DMS53 (cell line): ENCODE measurements at regions not wholly inside any gene's neighbourhood (a gene's known extent, or its start where the extent isn't known, plus 50 kb on each side); places are given as distances from the start of the nearest gene placed in this dataset.

Experiments
- DNase-seq: peaks from one replicate; lab custom pipeline; 2025; lab: John Stamatoyannopoulos, UW

DNA sequence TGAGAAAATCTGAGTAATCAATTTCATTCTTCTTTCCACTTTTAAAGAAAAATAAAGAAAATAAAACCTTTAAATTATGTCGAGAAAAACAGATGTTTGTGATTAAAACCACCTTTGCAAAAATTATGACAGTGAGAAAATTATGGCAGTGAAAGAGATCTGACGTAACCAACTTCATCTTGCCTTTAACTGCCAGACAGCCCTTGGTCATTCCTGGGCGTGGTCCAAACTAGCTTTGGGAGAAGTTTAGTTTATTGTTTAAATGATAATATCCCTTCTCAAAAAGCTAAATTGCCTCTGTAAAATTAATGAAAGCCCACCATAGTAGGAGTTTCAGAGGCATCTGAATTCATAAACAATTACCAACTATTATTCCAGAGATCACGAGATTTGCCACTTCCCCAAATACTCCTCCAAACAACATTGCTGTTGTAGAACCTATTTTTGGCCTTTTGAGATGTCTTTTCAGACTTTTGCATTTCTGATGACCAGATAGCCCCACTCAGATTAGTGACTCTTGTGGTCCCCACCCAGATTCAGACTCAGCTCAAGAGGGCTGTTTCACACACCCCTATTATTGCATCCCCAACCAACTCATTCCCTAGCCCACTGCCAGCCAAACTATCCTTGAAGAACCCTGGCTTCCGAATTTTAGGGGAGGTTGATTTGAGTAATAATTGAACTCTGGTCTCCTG lies 664.4 kb upstream of the CBLB start:
- no peak for DNase-seq

DNA sequence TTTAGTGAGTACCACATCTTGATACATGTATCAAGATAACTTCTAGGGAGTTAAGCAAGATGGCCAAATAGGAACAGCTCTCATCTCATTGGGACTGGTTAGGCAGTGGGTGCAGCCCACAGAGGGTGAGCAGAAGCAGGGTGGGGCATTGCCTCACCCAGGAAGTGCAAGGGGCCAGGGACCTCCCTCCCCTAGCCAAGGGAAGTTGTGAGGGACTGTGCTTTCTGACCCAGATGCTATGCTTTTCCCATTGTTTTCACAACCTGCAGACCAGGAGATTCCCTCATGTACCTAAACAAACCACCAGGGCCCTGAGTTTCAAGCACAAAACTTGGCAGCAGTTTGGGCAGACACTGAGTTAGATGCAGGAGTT lies 665.0 kb upstream of the CBLB start:
- DNase-seq, result no peak

DNA sequence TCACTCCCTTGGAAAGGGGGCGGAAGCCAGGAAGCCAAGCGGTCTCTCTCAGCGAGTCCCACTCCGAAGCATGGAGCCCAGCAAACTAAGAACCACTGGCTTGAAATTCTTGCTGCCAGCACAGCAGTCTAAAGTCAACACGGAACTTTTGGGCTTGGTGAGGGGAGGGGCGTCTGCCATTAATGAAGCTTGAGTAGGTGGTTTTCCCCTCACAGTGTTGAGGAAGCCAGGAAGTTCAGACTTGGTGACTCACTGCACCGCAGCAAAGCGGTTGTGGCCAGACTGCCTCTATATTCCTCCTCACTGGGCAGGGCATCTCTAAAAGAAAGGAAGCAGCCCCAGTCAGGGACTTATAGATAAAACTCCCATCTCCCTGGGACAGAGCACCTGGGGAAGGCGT lies 665.4 kb upstream of the CBLB start:
- peak; percentile 20 for DNase-seq

DNA sequence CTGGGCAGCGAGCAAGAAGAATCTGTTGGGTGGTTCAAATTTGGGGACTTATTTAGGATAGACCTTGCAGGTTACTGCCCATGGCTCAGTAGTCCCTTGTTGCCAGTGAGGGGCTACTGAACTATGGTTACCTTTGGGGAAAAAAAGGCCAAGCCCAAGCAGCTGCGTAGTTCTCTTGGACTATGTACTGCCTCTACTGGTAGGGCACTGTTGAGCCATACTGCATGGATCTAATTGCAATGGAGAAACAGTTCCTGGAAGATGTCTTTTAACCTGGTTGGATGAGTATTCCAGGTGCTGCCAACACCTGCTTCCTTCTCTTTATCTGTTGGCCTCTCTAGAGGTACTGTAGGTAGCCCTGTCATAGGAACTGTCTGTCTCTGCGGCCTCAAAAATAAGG lies 671.9 kb upstream of the CBLB start:
- peak; percentile 8 for DNase-seq

DNA sequence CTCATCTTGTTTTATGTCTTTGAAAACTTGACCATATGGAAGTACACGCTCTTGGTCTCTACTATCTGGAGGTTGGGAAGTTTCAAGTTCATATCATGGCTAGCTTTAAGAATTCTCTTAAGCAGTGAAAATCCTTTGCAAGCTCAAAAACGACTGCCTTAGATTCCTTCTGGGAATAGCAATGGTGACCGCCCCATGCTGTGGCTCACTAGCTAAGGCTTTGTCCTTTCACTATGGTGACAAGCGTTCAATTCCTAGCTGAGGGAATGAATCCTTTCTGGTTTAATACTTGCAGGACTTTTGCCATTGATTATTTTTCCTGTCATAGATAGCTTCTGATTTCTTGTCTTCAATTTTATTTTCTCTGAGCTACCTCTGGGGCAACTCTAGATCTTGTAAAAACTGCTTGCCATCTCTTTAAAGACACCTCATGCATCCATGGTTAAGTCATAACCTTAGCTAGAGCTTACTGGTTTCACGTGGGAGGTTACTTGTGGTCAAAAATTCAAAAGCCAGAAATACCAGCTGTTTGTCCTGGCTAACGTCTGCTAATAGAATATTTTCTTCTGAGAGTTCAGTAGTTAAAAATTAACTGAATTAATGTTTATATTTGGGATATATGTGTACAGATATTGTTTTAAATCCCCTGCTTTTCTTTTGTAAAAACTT lies 673.4 kb upstream of the CBLB start:
- no peak for DNase-seq

DNA sequence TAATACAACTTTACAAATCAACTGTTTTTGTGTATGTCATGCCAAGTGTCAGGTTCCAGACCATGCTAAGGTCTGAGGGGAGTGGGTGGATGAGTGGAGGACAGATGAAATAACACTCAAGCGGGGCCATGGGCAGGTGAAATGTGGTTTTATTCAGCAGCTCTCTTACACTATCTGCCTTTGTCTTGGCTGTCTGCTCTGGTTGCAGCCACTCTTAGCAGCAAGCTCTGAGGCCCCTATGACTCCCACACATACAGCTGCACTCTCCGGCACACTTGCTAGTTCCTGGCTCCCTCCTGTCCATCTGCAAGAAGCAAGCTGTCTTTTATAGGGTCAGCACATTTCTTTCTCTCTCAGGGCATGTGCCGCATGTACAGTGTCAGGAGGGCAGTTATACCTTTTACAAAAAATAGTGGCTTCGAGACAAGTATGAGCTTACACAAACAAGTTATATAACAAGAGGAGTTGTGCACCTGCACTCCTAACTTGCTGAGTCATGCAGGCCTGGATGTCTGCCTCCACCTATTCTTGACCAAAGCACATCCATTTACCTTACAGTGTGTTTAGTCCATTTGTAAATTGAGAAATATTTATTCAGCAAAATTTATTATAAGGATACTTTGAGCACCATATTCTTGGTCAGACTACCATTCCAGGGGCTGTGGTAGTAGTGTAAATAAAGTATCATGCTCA lies 683.7 kb upstream of the CBLB start:
- peak; percentile 58 for DNase-seq

DNA sequence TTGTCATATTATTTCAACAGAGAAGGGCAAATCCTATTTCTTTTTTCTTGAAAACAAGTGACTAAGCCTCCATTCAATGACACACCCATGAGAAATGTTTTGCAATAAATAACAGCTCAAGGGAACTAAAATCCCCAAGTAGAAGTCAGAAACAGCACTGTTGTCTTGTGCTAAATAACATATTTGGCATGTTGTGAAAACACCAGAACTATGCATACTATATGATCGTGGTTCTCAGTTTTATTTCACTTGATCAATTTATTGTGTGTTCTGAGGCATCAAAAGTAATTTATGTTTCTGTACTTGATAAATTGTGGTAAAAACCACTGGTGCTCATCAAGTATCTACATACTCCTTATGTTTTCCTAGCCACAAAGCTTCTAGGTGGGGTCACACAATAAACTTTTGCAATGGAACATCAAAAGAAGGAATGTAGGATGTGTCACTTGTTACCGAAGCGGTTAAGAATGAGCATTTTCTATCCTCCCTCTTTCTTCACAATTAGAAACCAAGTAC lies 691.7 kb upstream of the CBLB start:
- DNase-seq, result no peak

DNA sequence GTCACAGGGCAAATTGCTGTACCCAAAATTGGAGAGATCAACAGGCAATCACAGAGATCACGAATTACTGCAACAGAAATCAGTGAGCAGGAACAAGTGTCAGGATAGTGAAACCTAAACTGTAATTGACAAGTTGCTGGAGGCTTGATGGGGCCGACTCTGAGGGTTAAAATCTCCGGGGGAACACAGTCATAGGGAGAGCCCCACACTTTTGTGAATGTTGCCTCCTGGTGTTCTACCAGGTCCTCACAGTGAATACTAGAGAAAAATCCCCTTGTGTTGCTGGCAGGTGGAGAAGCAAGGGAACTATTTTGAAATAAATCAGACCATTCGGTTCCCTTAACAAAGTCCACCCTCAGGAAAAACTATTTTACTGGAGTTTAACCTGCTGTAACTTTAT lies 697.5 kb upstream of the CBLB start:
- no peak for DNase-seq

DNA sequence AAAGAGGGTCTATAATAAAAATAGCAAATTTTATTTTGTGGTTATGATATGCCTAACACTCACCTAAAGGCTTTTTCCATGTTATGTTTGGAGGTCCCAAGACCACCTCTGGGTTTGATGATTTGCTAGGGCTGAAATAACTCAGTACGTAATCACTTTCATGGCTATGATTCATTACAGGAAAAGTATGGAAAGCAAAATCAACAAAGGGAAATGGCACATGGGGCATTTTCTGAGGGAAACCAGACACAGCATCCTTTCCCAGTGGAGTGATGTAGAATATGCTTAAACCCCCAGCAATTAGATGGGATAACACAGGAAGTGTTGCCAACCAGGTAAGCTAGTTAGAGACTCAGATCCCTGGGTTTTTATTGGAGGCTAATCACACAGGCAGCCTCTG lies 701.6 kb upstream of the CBLB start:
- DNase-seq, result no peak

DNA sequence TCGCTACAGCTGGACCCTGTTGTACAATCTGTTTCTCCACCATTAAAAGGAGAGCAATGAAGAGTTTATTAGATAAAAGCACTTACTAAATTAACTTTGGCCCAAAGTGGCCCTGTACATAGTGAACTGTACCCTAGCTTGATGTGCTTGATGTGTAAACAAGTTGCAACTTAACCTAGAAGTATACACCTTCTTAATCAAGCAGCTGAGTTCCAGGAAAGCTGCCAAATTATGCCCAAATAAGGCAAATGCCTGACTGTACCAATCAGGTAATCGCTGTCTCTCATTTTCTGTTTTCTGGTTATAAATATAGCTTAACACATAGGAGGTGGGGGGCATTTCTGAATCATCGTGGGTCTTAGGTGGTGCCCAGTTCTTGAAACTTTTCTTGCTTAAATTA lies 704.8 kb upstream of the CBLB start:
- no peak for DNase-seq

DNA sequence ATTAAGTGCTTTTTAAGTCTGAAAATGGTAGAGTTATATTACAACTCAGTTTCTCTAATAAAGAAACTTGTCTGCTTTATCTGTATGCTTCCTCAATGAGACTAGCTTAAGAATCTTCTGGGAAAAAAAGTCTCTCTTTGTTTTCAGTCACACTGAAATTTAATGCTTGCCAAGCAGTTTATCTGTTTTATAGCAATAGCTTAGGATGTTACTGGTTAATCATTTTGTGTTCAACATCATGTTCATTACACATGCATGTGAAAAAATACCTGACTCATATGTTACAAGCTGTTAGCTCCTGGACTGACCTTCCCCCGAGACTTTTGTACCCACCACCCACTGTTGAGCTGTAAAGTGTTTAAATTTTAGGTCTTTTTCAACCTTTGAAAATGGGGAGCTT lies 706.2 kb upstream of the CBLB start:
- DNase-seq, result no peak

DNA sequence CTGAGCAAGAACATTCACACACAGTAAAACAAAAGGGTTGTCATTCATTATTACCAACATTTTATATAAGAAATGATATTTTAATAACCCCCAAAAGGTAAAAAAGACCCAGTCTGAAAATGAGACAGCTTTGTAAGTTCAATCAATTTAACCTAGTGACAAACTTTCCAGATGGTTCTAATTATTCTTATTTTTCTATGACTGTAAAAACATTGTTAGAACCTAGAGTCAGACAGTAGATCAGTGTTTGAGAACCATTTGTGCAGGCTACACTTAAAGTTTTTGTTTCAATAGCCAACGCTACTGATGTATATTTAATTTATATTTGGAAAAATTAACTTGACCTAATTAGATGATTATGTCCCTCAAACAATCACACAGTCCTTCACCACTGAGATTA lies 708.4 kb upstream of the CBLB start:
- DNase-seq, result no peak

DNA sequence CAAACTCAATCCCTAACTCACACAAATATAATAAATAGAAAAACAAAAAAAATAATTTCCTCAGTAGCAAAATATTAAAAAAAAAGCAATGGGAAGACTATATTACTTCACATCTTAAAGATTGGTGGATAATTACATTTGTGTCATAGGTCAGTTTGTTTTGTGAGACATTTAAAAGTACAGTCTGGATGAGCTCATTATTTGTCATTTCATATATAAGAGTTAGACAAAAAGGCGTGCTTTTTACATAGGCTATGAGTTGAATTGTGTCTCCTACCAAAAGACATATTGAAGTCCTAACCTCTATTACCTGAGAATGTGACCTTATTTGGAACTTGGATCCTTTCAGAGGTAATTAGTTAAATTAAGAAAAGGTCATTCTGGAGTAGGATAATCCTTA lies 710.1 kb upstream of the CBLB start:
- DNase-seq, result no peak

DNA sequence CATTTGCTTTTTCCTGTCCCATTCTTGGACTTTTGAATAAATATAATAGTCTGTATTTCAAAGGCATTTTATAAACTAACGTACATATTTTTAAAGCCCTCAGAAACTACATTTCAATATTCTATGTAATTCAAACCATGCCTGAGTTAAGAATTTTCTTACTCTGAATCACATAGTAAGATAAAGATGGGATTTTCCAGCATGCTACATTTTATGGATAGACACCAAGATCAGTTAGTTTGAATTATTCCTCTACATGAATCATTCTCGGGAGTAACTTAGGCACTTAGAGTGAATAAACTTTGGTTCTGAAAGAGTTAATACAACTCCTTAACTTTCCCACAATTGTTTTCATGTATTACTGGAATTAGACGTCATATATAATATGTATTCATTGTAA lies 713.3 kb upstream of the CBLB start:
- DNase-seq, result no peak

DNA sequence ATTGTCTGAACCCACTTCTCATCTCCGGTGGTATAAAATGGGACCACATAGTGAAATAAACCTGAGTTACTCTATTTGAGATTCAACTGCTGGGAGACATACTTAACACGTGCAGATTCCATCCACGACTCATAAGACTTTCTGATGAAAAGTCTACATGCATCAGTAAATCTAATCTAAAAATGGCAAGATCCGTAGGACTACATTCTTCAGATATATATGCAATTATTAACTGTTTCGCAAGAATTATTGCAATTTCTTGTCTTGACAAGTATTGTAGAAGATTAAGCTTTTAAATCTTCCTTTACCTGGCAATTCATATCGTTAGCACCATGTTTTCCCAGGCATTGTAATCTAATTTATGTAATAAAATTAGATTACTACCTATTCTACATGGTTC lies 718.7 kb upstream of the CBLB start:
- DNase-seq, result no peak

DNA sequence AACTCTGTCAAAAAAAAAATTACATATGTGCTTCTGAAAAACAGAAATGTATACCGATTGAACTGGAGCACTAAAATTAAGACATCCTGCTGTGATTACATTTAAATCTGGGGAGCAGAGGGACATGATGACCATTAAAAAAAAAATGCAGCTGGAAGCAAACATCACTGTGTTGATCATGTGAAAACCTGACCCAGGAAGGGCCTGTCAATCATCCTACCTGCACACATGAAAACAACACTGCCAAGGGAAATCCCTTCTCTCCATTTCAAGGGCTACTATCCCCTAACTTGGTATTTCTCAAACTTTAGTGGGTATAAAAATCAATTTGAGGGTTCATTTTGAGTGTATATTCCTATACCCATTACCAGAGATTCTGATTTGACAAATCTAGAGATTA lies 719.9 kb upstream of the CBLB start:
- peak; percentile 2 for DNase-seq

DNA sequence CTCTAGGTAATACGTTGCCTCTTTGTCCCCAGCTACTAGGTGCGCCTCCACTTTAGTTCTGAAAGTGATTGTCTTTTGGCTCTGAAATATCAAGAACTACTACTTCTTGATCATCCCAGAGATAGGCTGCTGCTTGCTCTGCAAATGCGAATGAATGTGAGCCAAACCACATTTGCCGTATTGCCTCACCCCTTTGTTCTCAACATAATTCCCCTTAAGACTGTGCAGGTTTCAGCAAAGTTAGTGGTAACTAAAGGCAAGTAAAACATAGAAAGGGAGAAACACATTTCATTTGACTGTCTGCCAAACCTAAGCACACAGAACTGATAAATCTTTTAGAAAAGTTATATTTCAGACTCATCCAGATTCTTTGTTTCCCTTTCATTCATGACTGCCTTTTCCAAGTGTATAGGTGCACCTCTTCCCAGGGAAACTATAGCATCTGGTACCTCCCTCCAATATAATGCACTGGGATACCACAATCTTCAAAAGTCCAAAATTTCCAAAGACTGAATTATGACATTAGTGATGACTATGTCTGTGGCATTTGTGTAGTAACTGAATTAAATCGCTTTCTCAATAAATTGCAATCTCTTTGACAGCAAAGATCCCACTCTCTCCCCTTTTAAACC lies 720.6 kb upstream of the CBLB start:
- DNase-seq, result no peak

DNA sequence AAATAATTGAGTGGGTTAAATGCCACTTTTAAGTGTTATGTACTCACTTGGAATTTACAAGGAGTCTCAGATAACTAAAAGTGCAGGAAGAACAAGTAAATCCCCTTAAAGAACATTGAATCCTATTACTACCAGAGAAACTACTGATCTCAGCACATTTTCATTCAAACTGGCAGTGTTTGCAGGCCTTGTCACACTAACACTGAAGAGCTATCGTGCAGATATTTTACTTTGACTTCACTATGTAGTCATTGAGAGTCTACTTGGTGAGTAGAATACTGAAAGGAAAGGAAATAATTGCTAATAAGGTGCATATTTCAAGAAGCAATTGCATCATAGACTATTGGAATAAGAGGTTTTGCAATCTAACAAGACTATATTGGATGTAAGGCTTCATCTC lies 721.4 kb upstream of the CBLB start:
- no peak for DNase-seq

DNA sequence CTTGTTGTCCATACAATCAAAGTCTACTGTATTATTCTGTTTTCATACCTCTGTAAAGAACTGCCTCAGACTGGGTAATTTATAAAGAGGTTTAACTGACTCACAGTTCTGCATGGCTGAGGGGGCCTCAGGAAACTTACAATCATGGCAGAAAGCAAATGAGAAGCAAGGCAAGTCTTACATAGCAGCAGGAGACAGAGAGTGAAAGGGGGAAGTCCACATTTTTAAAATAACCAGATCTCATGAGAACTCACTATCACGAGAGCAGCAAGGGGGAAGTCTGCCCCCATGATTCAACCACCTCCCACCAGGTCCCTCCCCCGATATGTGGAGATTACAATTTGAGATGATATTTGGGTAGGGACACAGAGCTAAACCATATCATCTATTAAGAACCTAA lies 724.6 kb upstream of the CBLB start:
- DNase-seq, result no peak

DNA sequence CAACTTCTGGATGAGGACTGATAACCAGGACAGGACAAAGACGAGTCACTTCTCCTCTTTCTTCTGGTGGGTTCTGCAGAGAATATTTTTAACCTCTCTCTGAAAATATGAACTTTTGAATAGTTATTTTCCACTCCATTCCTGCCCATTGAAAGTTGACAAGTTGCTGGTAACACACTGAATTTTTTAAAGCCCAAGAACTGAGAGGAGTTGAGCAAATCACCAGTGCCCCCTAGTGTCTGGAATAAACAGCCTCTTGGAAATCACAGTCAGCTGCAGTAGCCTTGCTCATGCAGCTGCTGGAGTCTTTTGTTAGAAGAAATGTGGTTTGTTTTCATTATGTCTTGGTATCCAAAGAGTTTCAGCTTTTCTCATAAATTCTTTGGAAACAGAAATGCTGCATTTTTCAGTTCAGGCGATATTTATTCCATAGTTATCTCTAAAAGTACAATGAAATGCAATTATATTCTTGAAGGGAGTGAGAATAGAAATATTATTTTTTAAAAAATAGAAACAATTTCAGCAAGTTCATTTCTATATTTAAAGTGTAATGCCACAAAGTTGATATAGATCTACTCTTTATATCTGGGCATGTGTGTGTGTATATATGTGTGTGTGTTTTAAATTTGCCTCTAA lies 741.0 kb upstream of the CBLB start:
- peak; percentile 73 for DNase-seq

DNA sequence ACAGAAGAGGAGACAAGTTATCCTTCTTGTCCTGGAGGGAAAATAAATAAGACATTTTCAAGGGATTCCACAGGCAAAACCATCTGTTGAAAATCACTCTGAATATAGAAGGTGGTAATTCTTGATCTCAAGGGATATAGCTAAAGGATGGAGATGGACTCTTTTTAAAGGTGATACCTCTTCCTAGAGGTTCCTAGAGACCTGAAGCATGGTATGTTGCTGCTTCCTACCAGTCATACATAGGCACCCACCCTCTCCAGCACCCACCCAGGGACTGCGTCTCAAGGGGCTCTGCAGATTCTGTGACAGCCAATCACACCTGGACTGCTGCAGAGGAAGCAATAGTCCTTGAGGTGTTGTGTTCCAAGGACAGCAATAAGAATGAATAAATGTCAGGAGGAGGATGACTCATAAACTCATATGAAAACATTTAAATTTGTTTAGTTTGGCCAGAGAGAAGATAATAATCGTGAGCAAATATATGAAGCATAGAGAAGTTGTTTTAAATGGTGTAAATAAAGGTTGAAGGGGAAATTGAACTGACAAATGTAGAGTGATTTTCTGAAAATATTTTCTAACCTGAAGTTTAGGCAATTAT lies 741.6 kb upstream of the CBLB start:
- DNase-seq, result peak; percentile 30

DNA sequence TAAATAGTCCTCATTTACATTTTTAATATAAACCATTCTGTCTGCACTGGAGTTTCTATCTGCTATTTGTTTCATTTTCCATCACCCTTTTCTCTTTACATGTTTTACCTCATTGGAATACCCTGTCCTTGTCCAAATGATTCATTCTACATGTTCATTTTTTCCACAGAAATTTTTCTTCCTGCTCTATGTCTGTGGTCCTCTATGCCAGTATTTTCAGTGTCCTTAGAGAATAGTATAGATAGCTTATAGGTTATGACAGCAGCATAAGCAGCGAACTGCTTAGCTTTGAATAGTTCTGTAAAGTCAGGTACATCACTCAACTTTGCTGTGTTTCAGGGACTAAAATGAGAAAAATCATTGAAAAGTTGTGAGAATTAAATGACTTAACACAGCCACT lies 742.3 kb upstream of the CBLB start:
- no peak for DNase-seq
